Lung (tissue), 11 donors: ENCODE measurements at regions not wholly inside any gene's neighbourhood (a gene's known extent, or its start where the extent isn't known, plus 50 kb on each side); places are given as distances from the start of the nearest gene placed in this dataset.
"Not testable (repeated sequence)": the region's sequence is repeated elsewhere in the genome, so short reads cannot be mapped to it uniquely, and the experiment has no call there.

Experiments used
- ATAC-seq: fragments of 200-7000 bp; cut with Tn5 transposase; one replicate; pipeline ENCODE4 v1.9.1; 2020; ENCODE audit warnings: moderate number of reproducible peaks; ENCODE audit not compliant: insufficient read depth, low FRiP score
- DNase-seq, 3 donors: peaks; one replicate each; pipeline ENCODE4 v3.0.0-alpha.2; 2013 to 2017
- H3K27ac ChIP-seq, 2 donors: one replicate each; pipeline ENCODE4 v1.5.1; 2013; ENCODE audit warnings: mild to moderate bottlenecking in 2 of 2, moderate library complexity in 2 of 2, control low read depth in 1 of 2, inconsistent platforms in 1 of 2, low read depth in 1 of 2, low read length in 1 of 2
- H3K27me3 ChIP-seq, 3 donors: one replicate each; pipeline ENCODE4 v1.5.1; 2013; ENCODE audit warnings: low read length in 2 of 3; ENCODE audit not compliant: control insufficient read depth in 3 of 3, insufficient read depth in 3 of 3
- H3K36me3 ChIP-seq, 4 donors: one replicate each; pipeline ENCODE4 v1.5.1; 2013; ENCODE audit warnings: low read length in 4 of 4, mild to moderate bottlenecking in 1 of 4, moderate library complexity in 1 of 4; ENCODE audit not compliant: control insufficient read depth in 4 of 4, insufficient read depth in 4 of 4
- H3K4me1 ChIP-seq, 5 donors: one replicate each; pipeline ENCODE4 v1.5.1; 2013; ENCODE audit warnings: low read length in 5 of 5, mild to moderate bottlenecking in 2 of 5, moderate library complexity in 1 of 5; ENCODE audit not compliant: control insufficient read depth in 5 of 5, insufficient read depth in 5 of 5
- H3K4me3 ChIP-seq: one replicate; pipeline ENCODE4 v1.5.1; 2013; ENCODE audit warnings: mild to moderate bottlenecking, control low read depth, moderate library complexity
- H3K9ac ChIP-seq, 2 donors: one replicate each; pipeline ENCODE4 v1.5.1; 2013; ENCODE audit warnings: low read length in 2 of 2, control low read depth in 1 of 2; ENCODE audit not compliant: insufficient read depth in 1 of 2
- H3K9me3 ChIP-seq, 4 donors: one replicate each; pipeline ENCODE4 v1.5.1; 2013; ENCODE audit warnings: low read length in 3 of 4, mild to moderate bottlenecking in 1 of 4, moderate library complexity in 1 of 4; ENCODE audit not compliant: control insufficient read depth in 4 of 4, insufficient read depth in 3 of 4
- CTCF ChIP-seq: IDR thresholded peaks from 2 replicates; pipeline ENCODE4 v1.5.1; 2012; ENCODE audit warnings: mild to moderate bottlenecking; ENCODE audit errors: control extremely low read depth, extremely low read depth
- WGBS, 2 donors: extraction: QIAGEN DNeasy Blood & Tissue Kit; methylation state at CpG; one replicate each; pipeline ENCODE4 v1.1.7; 2013; 5-methylcytosine and 5-hydroxymethylcytosine counted together
- donor health status: control.
- donor health status: control.
- donor health status: Bipolar disorder and iron deficiency.
- donor health status: healthy.
- donor health status: DM: yes; HTN: yes; CAD: no.

GRCh38 chr14:34275530-34275929 lies 186.5 kb downstream of the SPTSSA start:
- Histone ChIP-seq H3K36me3 (no peaks in the 10 kb centered on the region), H3K27ac (no peak overlapping the region), H3K27me3 (no peaks in the 10 kb centered on the region), H3K4me1 (no peaks in the 10 kb centered on the region), H3K9me3 (no peaks in the 10 kb centered on the region), H3K4me3 (no peak overlapping the region), H3K9ac (no peak overlapping the region)
- WGBS, 2 donors = 79 to 81% methylated on average over 1 of the region's 1 CpG
- no peak for TF ChIP-seq CTCF
- DNase-seq (no peak), ATAC-seq (no peak)

GRCh38 chr14:34275078-34275477 lies 187.0 kb downstream of the SPTSSA start:
- Histone ChIP-seq H3K4me1 (no peaks in the 10 kb centered on the region), H3K36me3 (no peaks in the 10 kb centered on the region), H3K27ac (no peak overlapping the region), H3K27me3 (no peaks in the 10 kb centered on the region), H3K9me3 (no peaks in the 10 kb centered on the region), H3K4me3 (no peak overlapping the region), H3K9ac (no peak overlapping the region)
- WGBS, 2 donors = 81 to 91% methylated on average over 4 of the region's 4 CpGs
- TF ChIP-seq CTCF = no peak
- ATAC-seq (no peak), DNase-seq (no peak)

- ATAC-seq, H3K36me3 ChIP-seq, H3K9ac ChIP-seq, H3K27ac ChIP-seq, H3K9me3 ChIP-seq, H3K4me1 ChIP-seq, DNase-seq, H3K27me3 ChIP-seq, H3K4me3 ChIP-seq: not testable (repeated sequence)
- 86 to 92% methylated on average over 2 of the region's 4 CpGs for WGBS, 2 donors
Measured at GRCh38 chr14:34273716-34274115, 188.3 kb downstream of the SPTSSA start.

GRCh38 chr14:34270361-34270760 lies 191.7 kb downstream of the SPTSSA start:
- no peak for ATAC-seq

More at GRCh38 chr14:34270361-34270760, 191.7 kb downstream of the SPTSSA start:
- no peak overlapping the region for H3K27ac ChIP-seq
- no peaks in the 10 kb centered on the region for H3K36me3 ChIP-seq
- no peaks in the 10 kb centered on the region for H3K4me1 ChIP-seq
- 73 to 88% methylated on average over 5 of the region's 5 CpGs for WGBS, 2 donors
- DNase-seq = no peak
- H3K27me3 ChIP-seq = peaks cover 0 to 2% (median 0%) of the 10 kb centered on the region in 3 donors
- H3K9me3 ChIP-seq = no peaks in the 10 kb centered on the region
- H3K9ac ChIP-seq = no peak overlapping the region
- H3K4me3 ChIP-seq = no peak overlapping the region
- no peak for TF ChIP-seq CTCF
